ENCODE measurements at regions not wholly inside any gene's neighbourhood (a gene's known extent, or its start where the extent isn't known, plus 50 kb on each side); places are given as distances from the start of the nearest gene placed in this dataset.

- Mint-ChIP-seq H3K4me1 (peaks cover 50% of the 10 kb centered on the region), H3K27me3 (ENCODE audit: low read depth) (no peaks in the 10 kb centered on the region), H3K4me3 (no peak overlapping the region), H3K9me3 (no peaks in the 10 kb centered on the region), H3K27ac (peak overlapping the region; percentile 7), H3K36me3 (no peaks in the 10 kb centered on the region)
- DNase-seq (ENCODE audit: low spot score in 2 of 2, unreplicated experiment in 2 of 2), result no peak
- TF ChIP-seq CTCF (IDR thresholded peaks at IDR 0.05; ENCODE audit: unreplicated experiment), result no peak
Measured at GRCh38 chr13:23510979-23511735, 59.1 kb upstream of the TNFRSF19 start.

GRCh38 chr13:23512762-23513395 lies 57.3 kb upstream of the TNFRSF19 start:
- H3K4me3 Mint-ChIP-seq, result no peak overlapping the region
- H3K27ac Mint-ChIP-seq, result peak overlapping the region; percentile 63
- TF ChIP-seq CTCF (IDR thresholded peaks at IDR 0.05; ENCODE audit: unreplicated experiment), result peak; percentile 82
- no peaks in the 10 kb centered on the region for H3K36me3 Mint-ChIP-seq
- DNase-seq (ENCODE audit: low spot score in 2 of 2, unreplicated experiment in 2 of 2), result no peak
- no peaks in the 10 kb centered on the region for H3K27me3 Mint-ChIP-seq (ENCODE audit: low read depth)
- peaks cover 53% of the 10 kb centered on the region for H3K4me1 Mint-ChIP-seq
- no peaks in the 10 kb centered on the region for H3K9me3 Mint-ChIP-seq

- Mint-ChIP-seq H3K27ac (peak overlapping the region; percentile 63), H3K9me3 (no peaks in the 10 kb centered on the region), H3K27me3 (ENCODE audit: low read depth) (no peaks in the 10 kb centered on the region), H3K4me1 (peaks cover 56% of the 10 kb centered on the region), H3K4me3 (no peak overlapping the region), H3K36me3 (no peaks in the 10 kb centered on the region)
- TF ChIP-seq CTCF (IDR thresholded peaks at IDR 0.05; ENCODE audit: unreplicated experiment), result no peak
- DNase-seq (ENCODE audit: low spot score in 2 of 2, unreplicated experiment in 2 of 2), result no peak
Measured at GRCh38 chr13:23513455-23513854, 56.8 kb upstream of the TNFRSF19 start.

GRCh38 chr13:23514076-23514475 lies 56.1 kb upstream of the TNFRSF19 start:
- no peak for DNase-seq (ENCODE audit: low spot score in 2 of 2, unreplicated experiment in 2 of 2)
- Mint-ChIP-seq H3K36me3 (no peaks in the 10 kb centered on the region), H3K27me3 (ENCODE audit: low read depth) (no peaks in the 10 kb centered on the region), H3K4me3 (no peak overlapping the region), H3K27ac (no peak overlapping the region), H3K9me3 (no peaks in the 10 kb centered on the region), H3K4me1 (peaks cover 61% of the 10 kb centered on the region)
- no peak for TF ChIP-seq CTCF (IDR thresholded peaks at IDR 0.05; ENCODE audit: unreplicated experiment)

- DNase-seq (ENCODE audit: low spot score in 2 of 2, unreplicated experiment in 2 of 2), result no peak
- peaks cover 65% of the 10 kb centered on the region for H3K4me1 Mint-ChIP-seq
- H3K27me3 Mint-ChIP-seq (ENCODE audit: low read depth), result no peaks in the 10 kb centered on the region
- H3K36me3 Mint-ChIP-seq, result no peaks in the 10 kb centered on the region
- no peak for TF ChIP-seq CTCF (IDR thresholded peaks at IDR 0.05; ENCODE audit: unreplicated experiment)
- no peaks in the 10 kb centered on the region for H3K9me3 Mint-ChIP-seq
- H3K27ac Mint-ChIP-seq, result peak overlapping the region; percentile 57
- H3K4me3 Mint-ChIP-seq, result no peak overlapping the region
Measured at GRCh38 chr13:23515116-23515515, 55.1 kb upstream of the TNFRSF19 start.

Data from mesothelial cell of epicardium (in vitro differentiated cells).